ENCODE measurements at regions not wholly inside any gene's neighbourhood (a gene's known extent, or its start where the extent isn't known, plus 50 kb on each side); places are given as distances from the start of the nearest gene placed in this dataset.
"Not testable (repeated sequence)": the region's sequence is repeated elsewhere in the genome, so short reads cannot be mapped to it uniquely, and the experiment has no call there.

GRCh38 chr20:50428097-50428828, 81.9 kb upstream of the PTPN1 start:
- no peak for DNase-seq (ENCODE audit: low spot score)

DNA sequence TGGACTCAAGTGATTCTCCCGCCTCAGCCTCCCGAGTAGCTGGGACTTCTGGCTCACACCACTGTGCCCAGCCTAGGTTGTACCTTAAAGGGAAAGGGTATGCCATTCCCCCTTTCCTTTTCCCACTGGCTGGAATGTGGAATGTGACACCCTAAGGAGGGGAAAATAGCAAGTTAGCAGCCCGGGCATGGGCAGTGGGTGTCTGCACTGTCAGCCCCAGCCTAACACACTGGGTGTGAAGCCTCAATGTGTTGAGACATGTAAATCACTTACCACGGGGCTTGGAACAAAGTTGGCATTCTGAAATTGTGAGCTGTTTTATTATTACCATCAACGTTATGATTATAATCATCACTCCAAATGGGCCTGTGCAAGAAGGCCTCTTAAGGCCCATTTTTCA, 80.8 kb upstream of the PTPN1 start:
- no peak for DNase-seq (ENCODE audit: low spot score)

GRCh38 chr20:50431066-50431450, 79.1 kb upstream of the PTPN1 start:
- no peak for DNase-seq (ENCODE audit: low spot score)

DNA sequence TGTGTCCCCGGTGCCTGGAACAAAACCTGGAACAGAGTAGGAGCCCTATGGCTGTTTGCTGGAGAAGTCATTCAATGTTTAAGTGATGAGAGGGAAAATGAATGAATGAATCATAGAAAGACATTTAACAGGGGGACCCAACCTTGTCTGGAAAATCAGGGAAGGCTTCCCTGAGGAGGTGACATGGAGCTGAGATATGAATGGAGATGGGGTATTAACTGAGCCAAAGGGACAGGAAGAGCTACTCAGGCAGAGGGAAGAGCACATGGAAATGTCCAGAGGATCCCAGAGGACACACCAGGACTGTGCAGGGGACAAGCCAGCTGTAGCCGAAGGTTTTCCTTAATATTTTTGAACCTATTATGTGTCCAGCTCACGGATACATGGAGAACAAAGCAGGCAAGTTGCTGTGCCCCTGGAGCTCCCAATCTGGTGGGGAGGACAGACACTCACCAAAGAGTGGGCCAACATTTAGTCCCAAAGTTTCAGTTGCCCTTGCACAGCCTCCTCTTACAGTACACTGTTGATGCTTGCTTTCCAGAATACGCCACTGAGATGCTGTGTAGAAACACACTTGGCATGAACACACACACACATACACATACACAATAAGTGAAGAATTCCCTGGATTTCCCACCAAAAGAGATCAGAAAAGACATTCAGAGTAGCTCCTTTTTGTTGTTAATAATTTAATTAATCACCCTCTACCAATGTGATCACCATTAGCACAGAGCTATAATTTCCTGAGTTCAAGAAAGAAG, 77.0 kb upstream of the PTPN1 start:
- no peak for DNase-seq (ENCODE audit: low spot score)

GRCh38 chr20:50434321-50434652, 75.9 kb upstream of the PTPN1 start:
- DNase-seq (ENCODE audit: low spot score): no peak

- DNase-seq (ENCODE audit: low spot score): no peak
Measured at GRCh38 chr20:50434653-50435396, 75.4 kb upstream of the PTPN1 start.

GRCh38 chr20:50435397-50436051, 74.7 kb upstream of the PTPN1 start:
- no peak for DNase-seq (ENCODE audit: low spot score)

- no peak for DNase-seq (ENCODE audit: low spot score)
Measured at GRCh38 chr20:50436052-50436656, 74.0 kb upstream of the PTPN1 start.

GRCh38 chr20:50436696-50437095, 73.5 kb upstream of the PTPN1 start:
- no peak for DNase-seq (ENCODE audit: low spot score)

GRCh38 chr20:50438986-50439407, 71.2 kb upstream of the PTPN1 start:
- DNase-seq (ENCODE audit: low spot score): no peak

- DNase-seq (ENCODE audit: low spot score): no peak
Measured at GRCh38 chr20:50439539-50440453, 70.4 kb upstream of the PTPN1 start.

- DNase-seq (ENCODE audit: low spot score): no peak
Measured at GRCh38 chr20:50442512-50442911, 67.7 kb upstream of the PTPN1 start.

DNA sequence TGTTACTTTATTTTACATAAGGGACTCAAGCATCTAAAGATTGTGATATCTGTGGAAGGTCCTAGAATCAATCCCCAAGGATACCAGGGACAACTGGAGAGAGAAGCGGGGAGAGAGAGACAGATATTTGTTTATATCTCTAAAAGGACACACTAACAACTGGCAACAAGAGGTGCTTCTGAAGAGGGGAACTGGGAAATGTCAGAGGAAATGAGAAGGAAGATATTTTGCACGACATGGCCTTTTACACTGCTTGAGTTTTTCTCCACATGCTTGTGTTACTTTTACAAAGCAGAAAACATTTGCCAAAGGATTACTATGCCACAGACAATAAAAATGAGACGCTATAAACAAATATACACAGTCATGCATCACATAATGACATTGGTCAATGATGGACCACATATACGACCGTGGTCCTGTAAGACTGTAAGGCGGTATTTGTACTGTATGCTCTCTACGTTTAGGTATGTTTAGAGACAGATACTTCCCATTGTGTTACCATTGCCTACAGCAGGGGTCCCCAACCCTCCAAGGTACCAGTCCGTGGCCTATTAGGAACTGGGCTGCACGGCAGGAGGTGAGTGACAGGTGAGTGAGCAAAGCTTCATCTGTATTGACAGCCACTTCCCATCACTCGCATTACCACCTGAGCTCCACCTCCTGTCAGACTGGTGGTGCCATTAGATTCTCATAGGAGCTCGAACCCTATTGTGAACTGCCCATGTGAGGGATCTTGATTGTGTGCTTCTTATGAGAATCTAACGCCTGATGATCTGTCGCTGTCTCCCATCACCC, 64.6 kb upstream of the PTPN1 start:
- no peak for DNase-seq (ENCODE audit: low spot score)

GRCh38 chr20:50446351-50447101, 63.7 kb upstream of the PTPN1 start:
- DNase-seq (ENCODE audit: low spot score): no peak

DNA sequence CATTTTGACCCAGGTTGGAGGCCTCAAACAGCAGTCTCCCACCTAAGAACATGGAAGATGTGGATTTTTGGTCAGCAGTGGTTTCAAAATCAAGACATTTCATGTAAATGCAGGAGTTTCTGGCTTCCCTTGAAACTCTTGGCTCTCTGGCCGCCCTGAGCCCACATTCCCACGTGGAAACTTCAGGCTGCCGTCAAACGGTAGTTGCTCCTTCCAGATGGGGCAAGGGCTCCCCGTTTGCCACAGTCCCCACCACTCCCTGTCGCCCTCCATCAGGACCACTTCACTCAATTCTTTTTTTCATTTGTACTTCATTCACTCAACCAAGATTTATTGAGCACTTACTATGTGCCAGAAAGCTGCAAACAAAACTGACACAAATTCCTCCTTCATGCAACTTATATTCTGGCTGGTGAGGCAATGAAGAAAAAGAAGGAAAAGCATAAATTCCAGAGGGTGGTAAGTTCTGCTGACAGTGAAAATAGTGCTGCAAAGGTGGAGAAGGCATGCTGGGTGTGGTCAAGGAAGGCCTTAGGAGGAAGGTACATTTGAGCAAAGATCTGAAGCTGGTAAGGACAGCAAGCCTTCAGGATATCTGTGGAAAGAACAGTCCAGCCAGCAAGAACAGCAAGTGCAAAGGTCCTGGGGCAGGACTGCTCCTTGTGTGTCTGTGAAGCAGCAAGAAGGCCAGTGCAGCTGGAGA, 62.9 kb upstream of the PTPN1 start:
- no peak for DNase-seq (ENCODE audit: low spot score)

GRCh38 chr20:50447817-50448216, 62.4 kb upstream of the PTPN1 start:
- no peak for DNase-seq (ENCODE audit: low spot score)

GRCh38 chr20:50448625-50449403, 61.4 kb upstream of the PTPN1 start:
- not testable (repeated sequence) for DNase-seq (ENCODE audit: low spot score)

Measured in CD4-positive, alpha-beta T cell treated with Interleukin-6 at 100 ng/mL for 8 hours (primary cell).